Suppressor macrophage treated with lipopolysaccharide for 1 hour (primary cell): ENCODE measurements at regions not wholly inside any gene's neighbourhood (a gene's known extent, or its start where the extent isn't known, plus 50 kb on each side); places are given as distances from the start of the nearest gene placed in this dataset.

Source experiments
- DNase-seq, 3 donors: peaks; one replicate each; pipeline ENCODE4 v3.0.0-alpha.2; 2020 to 2022

DNA sequence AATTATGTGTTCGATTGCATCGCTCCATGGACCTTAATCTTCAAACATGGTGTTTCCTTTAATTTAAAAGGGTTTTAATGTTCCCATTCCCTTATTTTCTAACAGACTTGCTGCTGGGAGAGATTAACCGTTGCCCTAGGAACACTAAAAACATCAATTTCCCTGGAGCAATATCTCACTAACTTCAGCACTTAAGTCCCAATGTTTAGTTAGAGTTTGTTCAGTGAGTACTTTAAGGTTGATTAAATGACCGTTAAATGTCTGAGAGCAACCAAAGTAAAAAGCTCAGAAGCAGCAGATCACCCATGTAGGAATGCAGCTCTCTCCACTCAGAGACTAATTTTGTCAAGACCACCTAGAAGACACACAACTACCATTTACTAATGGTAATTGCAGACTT lies 111.2 kb upstream of the PDE5A start:
- no peak for DNase-seq

DNA sequence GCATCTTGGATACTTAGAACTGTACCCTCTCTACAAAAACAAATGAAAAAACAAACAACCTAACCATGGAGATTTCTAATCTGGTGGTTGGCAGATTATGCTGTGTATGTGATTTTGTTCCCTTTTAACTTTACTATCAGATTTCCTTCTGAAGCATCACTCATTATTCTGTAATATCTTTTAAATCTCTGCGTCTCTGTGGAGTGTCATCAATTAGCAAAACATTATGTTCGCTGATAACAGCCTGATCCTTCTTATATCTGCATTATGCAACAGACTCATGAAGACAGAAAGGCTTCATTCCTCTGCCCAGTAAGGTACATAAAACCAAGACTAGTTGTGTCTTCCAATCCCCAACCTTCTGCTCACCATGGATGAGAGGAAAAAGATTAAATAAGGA lies 110.3 kb upstream of the PDE5A start:
- no peak for DNase-seq

DNA sequence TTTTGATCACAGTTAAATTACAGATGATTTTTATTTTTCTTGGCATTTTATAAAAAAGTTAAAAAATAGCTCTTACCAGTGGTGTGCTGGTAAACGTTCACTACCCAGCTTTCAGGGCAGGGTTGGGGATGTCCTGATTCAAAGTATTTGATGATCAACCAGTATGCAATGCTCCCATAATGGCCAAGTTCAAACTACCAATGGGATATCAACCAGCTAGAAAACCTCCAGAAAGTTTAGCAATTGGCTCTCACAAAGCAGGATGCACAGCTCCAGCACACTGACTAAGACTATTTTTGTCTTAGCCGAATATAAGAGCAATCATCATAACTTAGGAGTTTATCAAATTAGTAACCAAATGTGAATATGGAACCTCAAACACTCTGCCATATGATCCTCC lies 108.0 kb upstream of the PDE5A start:
- DNase-seq, result no peak

DNA sequence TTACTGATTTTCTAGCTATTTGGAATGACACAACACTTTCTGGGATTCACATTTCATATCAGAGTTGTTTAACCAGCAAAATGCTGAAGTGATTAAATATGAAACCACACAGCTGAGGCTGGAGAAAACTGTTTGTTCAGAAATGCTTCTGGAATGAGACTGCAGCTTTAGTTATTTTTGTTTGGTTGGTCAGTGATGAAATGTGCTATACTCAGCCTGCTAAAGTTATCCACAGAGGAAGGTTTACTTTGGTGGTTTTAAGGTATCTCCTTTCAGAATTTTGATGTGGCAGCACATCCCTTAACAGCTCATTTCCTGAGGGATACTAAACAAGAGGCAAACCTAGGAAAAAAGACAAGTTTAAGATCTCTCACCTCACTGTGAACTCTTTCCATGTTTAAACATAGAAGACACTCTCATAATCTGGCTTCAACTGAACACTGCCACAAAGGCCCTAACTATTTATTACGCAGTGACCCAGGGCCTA lies 106.6 kb upstream of the PDE5A start:
- DNase-seq, result no peak

DNA sequence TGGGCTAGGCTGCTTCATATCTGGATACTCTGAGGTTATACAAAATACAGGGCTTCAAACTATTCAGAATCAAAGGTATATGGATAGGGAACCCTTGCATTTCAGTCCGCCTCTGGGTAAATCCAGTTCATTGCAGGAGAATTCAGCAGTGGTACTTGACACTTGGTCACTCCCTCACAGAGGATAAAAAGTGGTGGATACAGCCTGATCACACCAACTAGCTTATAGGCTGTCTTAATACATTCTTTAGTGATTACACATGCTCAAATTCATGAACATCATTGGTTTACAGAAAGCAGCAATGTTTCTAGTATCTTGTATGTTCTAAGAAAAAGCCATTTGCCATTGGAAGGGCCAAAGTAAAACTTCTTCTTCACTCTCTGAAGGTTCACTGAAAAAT lies 104.8 kb upstream of the PDE5A start:
- no peak for DNase-seq

DNA sequence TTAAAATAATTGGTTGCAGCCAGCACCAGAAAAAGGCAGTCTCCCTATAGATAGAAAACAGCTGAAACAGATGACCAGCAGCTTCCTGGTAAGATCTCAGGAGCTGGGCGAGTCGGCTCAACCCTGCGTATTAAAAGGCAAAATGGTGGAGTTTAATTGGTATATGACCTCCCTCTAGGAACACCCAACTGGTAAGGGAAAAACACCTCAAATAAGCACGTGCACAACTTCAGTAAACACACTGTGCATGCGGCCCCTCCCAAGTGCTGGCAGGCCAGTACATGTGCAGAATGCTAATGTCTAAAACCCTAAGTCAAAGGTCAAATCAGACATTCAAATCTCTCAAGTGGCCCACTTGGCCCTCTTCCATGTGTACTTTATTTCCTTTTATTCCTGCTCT lies 103.2 kb upstream of the PDE5A start:
- no peak for DNase-seq

DNA sequence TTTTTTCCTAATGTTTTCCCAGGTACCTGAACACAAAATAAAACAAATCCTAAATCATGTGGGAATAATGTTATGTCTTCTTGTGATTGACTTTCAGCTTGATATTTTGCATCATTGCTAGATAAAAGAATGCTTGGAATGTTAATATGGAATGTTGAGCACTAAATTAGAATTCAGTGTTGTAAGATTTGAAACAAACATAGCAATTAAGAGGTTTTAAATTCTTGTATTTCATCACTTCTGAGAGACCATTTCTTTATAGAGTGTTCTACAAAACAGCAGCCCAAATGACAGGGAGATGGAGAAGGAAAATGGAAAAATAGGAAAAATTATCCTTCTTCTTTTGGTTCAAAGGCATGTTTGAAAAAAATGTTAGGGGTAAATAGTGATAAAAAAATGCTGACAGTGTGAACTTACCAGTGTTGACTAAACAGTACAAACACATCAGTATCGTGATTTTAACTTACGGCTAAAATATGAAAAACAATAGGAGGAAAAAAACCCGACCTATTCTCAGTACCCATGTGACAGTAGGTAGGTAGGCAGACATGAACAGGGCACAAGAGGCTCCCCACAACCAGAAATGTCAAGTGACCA lies 102.6 kb upstream of the PDE5A start:
- DNase-seq, result no peak

DNA sequence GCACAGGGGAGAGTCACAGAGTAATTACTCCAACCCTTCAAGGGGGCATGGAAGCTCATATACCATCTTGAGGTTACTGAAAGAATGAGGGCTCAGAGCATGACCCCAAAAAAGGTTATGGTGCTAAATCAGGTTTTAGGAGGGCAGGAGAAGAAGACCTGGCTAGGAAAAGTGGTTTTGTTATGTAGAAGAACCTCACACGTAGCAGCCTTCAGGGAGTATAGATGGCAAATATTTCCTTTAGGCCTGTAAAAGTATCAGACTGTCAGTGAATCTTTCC lies 102.0 kb upstream of the PDE5A start:
- DNase-seq, result no peak

DNA sequence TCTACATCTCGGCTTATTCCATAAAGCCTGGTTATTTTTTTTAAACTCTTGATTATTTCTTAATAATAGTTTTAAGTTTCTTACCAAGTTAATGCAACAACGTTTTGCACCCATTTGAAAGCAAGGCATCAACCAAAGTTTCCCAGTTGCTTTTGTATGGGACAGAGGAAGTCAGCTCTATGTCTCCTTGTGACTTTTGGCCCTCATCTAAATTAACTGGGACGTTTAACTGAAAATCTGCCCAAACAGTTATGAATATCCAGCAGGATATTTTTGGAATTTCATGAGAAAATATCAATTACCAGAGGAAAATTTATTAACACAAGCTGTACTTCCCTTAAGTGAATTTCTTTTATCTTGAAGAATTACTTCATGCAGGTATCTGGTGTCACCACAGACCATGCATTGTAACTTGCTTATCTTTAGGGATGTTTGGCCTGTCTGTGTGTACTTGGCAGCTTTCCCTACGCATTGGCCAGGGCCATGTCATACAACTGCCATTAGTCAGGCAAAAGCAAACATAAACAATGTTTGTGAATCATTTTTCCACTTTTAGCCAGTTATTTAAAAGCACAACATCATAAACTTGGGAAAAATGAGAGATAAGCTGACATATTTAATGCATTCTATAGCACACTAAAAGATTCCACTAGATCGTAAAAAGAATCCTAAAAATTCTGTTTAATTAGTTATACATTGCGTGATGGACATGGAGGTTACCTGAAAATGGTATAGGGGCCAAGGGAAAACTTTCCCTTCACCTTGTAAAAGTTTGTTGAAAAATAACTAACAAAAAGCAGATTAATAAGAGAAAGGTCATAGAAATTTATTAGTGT lies 101.4 kb upstream of the PDE5A start:
- DNase-seq, result no peak

DNA sequence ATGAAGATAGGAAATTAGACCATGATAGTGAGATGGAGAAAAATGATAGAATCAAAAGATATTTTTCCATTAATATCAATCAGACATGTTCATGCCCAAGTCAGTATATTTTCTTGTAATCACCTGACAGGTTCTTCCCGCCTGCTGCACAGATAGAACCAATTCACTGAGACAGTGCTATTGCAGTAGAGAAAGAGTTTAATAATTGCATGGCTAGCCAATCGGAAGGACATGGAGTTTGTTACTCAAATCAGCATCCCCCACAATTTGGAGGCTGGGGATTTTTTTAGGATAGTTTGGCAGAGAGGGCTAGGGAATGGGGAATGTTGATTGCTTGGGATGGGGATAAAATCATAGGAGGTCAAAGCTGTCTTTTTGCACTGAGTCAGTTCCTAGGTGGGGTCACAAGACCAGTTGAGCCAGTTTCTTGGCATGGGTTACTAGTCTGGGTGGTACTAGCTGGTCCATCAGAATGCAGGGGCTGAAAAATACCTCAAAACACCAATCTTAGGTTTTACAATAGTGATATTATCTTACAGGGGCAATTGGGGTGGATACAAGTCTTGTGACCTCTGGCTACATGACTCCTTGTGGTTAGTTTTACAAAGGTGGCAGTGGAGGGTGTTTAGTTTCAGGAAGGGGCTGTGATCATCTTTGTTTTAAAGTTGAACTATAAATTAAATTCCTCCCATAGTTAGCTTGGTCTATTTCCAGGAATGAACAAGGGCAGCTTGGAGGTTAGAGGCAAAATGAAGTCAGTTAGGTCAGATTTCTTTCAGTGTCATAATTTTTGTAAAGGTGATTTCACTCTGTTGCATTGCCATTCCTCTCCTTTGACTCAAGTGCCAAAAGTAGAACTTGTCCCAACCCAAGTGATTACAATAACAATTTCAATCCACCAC lies 100.3 kb upstream of the PDE5A start:
- no peak for DNase-seq

DNA sequence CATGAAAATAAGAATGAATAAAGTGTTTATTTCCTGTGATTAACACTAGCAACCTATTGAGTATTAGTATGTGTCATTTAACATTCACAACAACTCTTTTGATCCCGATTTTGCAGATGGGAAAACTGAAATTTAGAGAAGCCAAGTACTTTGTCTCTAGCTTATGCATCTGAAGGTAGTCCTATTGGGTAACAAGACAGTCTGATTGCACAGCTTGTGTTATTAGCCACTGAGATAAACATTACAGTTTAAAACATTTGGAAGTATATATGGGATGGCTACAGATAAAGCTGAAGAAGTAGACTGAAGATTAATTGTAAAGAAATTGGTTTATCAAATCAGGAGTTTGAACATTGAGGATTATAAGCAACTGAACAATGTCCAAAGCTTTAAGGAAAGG lies 99.6 kb upstream of the PDE5A start:
- no peak for DNase-seq

DNA sequence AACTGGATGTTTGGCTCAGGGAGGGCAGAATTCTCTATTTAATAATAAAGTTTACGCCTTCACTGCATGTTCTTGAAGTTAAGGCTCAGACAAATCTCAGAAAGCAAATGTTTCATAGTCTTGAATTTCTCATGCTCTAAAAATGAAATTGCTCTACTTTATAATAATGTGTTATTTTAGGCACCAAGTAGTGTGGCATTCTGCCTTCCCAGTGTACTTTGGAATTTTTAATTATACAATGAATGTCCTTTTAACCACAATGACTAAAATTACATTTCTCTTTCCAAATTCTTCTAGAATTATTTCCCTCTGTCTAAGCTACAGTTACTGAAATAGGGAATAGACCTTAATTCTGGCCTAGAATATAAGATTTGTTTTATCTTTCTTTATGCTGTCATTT lies 97.9 kb upstream of the PDE5A start:
- no peak for DNase-seq

DNA sequence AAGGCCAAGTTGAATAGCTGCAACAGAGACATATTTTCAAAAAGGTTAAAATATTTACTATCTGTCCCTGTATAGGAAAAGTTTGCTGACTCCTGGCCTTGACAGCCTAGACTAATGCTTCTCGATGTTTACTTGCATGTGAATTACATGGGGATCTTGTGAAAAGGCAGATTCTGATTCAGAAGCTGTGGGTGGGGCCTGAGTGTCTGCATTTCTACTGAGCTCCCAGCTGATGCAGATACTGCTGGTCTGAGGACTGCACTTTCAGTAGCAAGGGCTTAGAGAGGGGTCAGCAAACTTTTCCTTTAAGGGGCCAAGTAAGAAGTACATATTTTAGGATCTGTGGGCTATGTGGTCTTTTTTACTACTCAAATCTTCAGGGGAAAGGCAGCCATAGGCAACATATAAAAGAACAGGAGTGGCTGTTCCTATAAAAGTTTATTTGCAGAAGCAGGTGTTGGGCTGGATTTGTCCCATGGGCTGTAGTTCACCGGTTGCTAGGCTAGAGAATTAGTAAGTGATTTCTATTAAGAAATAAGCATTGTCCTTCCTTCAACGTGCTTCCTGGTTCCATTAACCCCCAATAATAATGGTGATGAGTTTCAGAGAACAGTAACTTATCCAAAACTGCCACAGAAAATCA lies 97.2 kb upstream of the PDE5A start:
- DNase-seq, result no peak

DNA sequence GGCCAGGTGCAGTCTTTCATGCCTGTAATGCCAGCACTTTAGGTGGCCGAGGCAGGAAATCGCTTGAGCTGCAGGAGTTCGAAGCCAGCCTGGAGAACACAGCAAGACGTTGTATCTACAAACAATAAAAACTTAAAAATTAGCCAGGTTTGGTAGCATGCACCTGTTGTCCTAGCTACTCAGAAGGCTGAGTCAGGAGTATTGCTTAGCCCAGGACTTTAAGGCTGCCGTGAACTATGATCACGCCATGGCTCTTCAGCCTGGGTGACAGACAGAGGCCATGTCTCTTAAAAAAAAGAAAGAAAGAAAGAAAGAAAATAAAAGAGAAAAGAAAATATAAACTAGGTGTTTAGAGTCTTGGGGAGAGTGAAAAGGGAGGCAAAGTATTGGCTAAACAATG lies 96.4 kb upstream of the PDE5A start:
- no peak for DNase-seq

DNA sequence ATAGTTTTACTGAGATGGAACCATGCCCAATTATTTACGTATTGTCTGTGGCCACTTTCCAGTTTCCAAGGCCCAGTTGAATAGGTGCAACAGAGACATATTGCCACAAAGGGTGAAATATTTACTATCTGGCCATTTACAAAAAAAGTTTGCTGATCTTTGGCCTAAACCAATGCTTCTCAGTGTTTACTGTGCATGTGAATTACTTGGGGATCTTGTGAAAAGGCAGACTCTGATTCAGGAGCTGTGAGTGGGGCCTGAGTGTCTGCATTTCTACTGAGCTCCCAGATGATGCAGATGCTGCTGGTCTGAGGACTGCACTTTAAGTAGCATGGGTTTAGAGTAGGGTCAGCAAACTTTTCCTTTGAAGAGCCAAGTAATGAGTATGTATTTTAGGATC lies 94.1 kb upstream of the PDE5A start:
- no peak for DNase-seq

DNA sequence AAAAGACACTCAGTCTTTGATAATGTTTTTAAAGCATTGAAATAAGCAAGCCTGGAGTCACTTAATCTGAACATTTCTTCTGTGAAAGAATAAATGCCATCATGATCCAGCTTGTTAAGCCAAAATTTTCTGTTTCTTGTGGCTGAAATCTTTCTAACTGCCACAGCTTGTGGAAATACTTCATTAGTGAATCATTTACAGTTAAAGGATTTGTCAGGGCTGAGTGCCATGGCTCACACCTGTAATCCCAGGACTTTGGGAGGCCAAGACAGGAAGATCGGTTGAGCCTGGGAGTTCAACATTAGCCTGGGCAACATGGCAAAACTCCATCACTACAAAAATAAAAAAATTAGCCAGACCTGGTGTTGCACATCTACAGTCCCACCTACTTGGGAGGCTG lies 93.3 kb upstream of the PDE5A start:
- no peak for DNase-seq

DNA sequence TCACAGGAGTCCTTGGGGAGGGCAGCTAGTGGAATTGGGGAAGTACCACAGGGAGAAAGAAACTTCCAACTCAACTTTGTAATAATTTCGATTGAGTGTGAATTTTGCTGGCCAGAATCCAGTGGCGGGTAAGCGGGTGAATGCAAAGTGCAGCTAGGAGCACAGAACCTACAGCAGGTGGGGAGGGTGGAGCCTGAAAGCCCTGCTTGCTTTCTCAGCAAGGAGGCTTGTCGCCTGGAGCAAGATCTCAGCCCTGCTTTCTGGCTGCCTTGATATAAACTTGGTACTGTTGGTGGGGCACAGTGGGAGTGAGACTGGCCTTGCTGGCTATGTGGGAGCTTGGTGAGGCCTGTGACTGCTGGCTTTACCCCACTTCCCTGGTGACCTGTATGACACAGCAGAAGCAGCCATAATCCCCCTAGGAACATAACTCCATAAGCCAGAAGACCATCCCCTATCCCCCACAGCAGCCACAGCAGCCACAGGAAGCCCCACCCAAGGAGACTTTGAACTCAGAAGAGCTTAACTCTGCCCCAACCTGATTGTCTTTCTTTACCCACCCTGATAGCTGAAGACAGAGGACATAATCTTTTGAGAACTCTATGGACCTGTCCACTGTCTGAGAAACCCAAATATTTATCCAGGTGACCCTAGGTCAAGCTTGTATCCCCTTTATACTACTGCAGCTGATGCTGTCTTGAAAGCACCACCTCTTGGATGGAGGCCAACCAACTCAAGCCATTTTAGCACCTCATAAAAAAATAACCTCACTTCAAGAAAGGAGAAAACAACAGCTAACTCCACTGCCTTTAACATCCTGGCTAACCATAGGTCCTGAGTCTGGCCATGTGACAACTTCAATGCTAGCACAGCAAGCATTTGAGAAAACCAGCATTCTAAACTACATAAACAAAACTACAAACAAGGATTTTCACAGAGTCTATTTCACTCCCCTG lies 87.2 kb upstream of the PDE5A start:
- DNase-seq, result no peak

DNA sequence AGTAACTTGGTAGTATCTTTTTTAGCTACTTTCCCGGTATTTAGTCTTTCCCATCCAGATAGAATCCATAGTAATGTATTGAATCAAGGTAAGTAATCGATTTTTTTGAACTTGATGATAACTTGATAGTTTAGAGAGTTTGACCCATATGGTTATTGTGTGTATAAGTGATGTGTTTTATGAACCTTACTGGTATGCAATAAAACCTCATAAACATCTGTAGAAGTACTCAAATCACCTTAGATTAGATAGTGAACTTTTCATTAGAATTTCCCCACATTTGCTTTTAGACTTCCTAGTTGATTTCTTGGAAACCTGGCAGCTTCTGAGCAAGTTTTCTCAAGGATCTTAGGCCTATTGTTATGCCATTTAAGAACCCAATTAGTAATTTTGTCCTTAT lies 80.8 kb upstream of the PDE5A start:
- no peak for DNase-seq

DNA sequence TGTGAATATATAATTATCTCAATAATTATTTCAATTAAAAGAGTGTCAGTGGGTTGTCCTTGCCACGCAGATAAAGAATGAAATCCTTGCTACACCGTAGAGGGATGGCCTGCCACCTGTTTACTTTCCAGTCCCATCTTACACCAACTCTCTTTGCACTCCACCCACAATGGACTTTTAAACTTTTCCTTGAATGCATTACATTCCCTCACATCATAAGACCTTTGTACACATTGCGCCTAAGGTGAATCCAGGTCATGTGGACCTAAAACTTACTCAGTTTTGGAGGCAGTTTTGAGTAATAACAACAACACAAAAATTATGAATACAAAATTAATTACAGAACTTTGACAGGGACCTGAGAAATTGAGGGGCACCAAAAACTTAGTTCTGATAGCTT lies 78.7 kb upstream of the PDE5A start:
- DNase-seq, result no peak

DNA sequence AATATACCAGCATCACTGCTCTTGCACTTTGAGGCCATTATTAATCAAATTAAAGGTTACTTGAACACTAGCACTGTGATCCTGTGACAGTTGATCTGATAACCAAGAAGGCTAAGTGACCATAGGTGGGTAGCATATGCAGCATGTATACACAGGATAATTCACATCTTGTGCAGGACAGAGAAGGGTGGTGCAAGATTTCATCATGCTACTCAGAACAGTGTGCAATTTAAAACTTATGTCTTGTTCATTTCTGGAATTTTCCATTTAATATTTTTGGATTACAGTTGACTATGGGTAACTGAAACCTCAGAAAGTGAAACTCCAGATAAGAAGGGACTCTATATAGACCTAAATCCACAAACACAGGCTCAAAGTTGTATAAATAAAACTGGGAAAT lies 78.2 kb upstream of the PDE5A start:
- DNase-seq, result no peak

DNA sequence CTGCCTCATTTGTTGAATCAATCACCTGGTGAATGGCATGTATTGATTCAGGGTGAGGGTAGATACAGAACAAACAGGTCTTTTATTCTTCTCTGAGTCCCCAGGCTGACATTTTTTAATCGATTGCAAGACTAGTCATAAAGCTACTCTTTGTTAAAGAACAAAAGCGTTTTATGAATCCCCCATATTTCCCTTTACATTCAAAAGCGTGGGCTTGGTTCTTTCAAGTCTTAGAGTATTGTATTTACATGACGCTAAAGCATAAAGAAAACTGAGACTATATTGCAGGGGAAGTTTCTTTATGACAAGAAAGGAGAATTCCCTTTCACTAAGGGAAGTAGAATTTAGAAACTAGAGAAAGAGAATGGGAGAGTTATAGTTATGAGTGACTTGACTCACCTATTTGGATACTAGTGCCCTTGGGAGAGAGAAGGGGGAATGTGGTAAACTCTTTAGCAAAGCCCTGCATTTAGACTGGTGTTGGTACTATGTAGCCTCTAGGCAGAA lies 69.3 kb upstream of the PDE5A start:
- no peak for DNase-seq

DNA sequence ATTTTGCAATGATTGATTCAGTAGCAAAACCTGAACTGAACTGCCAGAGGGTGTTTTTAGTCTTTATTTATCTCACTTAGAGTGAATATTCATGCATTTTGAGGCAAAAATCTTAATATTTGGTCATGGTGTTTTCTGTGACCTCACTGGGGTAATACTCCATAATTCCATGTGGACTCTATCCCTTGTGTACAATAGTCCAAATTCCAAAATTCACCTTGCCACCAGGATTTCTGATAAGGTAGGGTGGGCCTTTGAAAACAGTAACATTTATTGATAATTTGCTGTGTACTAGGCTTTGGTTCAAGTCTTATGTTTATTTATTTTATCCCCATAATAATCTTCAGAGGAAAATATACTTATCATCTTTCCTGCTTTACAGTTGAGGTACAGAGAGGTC lies 68.4 kb upstream of the PDE5A start:
- DNase-seq, result no peak
